DMS 273 treated with DMSO at 0.1 percent for 48 hours (cell line): ENCODE measurements at regions not wholly inside any gene's neighbourhood (a gene's known extent, or its start where the extent isn't known, plus 50 kb on each side); places are given as distances from the start of the nearest gene placed in this dataset.

ENCODE experiments used
- DNase-seq: peaks from one replicate; lab custom pipeline; 2025; lab: John Stamatoyannopoulos, UW

- no peak for DNase-seq
Measured at GRCh38 chr12:114981036-114981435, 297.1 kb upstream of the TBX3 start.

DNA sequence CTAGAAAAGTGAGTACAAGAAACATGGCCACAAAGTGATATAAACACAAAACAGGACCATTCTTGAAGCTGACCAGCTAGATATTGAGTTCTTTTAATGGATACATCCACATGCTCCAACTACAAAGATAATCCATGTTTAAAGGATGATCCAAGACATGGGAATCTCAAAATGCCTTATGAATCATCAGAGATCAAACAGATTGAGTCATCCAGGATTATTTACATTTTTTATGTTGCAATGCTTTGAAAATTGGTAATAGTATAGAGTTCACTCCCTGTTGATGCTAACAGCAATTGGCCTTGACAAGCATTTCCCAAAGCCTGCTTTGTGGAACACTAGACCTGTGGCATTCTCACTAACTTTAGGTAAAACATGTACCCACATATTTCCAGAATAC is 293.0 kb upstream of the TBX3 start:
- DNase-seq = no peak

- no peak for DNase-seq
Measured at GRCh38 chr12:114976372-114976771, 292.4 kb upstream of the TBX3 start.

DNA sequence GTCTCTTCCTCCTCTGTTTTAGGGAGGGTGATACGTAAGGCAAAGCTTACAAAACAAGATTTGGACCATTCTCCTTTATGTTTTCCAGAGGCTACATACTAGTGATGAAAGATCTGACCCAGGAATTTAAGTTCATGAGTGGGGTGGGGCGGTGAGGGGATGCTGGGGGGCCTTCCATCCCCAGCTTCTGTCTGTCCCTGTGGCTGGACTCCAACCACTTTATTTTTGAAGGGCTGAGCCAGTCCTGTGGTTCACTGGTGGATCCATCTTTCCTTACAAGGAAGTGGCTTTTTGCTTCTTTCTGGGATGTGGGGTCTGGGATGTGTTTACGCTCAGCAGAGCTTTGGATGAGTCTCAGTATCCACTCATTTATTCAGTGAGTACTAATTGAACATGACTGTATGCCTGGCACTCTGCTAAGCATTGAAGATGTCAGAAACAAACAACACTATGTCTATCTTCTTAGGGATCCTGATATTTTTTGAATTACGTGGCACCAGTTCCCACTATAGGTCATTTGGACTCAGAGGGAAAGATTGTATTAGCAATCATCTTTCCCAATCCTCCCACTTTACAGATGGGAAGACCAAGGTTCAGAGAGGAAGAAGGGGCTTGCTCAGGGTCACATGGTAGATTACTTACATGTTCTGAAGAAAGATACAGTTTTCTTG is 291.8 kb upstream of the TBX3 start:
- DNase-seq = no peak

- no peak for DNase-seq
Measured at GRCh38 chr12:114974826-114975639, 291.1 kb upstream of the TBX3 start.

- DNase-seq = no peak
Measured at GRCh38 chr12:114974333-114974732, 290.4 kb upstream of the TBX3 start.

DNA sequence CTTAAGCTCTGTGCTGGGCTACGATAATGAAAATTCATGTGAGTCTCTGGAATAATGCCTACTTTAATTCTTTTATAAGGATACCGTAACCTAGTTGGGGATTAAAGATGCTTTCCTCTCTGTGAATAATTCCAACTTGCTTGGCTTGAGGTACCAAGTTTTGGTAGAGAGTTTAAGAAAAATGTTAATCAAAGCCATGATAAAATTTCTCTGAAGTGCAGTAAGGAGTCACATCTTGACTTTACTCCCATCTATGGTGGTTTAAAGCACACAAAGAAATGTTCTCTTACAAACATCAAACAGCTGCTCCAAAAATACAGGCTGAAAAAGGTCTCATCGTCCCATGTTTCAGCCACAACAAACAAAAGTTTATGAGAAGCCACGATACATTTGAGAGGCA is 284.8 kb upstream of the TBX3 start:
- DNase-seq = no peak

DNA sequence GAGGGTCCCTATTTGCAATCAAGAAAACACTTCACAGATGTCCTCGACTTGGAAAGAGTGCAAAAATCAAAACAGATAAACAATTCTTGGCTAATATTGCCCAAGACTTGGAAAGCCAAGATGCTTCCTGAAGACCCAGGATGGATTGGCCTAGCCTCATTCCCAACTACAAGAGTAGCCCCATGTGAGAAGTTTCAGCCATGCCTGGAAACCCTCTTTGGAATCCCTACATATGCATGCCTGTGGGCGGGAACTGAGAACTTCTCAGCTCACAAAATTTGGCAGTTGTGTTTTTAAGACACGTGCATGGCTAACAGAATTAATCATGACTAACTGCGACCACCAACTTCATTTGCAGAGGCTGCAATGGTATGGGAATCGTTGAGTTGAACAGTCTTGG is 283.2 kb upstream of the TBX3 start:
- DNase-seq = no peak

- no peak for DNase-seq
Measured at GRCh38 chr12:114964841-114965240, 280.9 kb upstream of the TBX3 start.

DNA sequence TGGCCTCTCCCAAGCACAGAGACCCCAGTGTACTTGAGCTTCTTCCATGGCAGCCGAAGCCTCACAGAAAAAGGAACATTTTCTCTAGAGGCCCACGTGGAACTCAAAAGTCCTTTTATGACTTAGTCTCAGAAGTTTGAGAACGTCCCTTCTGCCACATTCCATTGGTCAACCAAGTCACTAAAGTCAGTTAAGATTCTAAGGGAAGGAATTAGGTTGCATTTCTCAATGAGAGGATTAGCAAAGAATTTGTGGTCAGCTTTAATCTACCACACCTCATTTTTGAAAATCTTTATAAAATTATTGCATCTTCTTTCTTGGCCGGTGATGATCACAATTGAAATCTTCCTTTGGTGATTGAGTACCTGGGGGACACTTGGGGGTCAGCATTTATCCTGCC is 279.9 kb upstream of the TBX3 start:
- no peak for DNase-seq

DNA sequence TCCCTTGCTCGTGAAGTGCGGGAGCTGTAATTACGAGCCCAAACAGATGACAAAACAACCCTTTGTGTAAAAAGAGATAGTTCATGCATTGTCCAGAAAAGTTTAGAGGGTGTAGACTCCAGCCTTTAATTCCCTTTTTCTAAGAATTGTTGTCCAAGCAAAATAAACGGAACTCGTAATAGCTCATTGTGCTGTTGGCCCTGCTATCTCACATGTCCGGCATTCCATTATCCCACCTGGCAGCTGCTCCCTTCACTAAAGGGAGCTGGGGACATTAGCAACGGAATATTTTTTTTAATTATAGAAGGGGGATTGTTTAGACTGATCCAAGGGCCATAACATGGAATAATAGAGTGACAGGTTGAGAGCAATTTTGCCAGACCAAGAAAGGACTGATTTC is 277.5 kb upstream of the TBX3 start:
- no peak for DNase-seq

DNA sequence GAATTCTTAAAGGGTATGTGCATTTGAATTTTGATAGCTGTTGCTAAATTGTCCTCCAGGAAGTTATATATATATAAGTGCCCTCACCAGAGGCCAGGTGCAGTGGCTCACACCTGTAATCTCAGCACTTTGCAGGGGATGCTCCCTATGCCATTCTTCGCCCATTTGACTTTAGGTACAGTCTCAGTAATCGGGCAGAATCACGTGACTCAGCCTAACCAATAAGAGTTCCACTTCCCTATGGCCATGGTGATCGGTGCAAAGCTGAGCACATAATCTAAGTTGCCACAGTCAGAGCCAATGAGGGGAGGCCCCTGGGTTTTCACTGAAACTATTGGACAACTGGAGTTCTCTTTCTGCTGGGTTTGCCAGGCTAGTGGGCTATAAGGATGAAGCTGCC is 274.6 kb upstream of the TBX3 start:
- no peak for DNase-seq

DNA sequence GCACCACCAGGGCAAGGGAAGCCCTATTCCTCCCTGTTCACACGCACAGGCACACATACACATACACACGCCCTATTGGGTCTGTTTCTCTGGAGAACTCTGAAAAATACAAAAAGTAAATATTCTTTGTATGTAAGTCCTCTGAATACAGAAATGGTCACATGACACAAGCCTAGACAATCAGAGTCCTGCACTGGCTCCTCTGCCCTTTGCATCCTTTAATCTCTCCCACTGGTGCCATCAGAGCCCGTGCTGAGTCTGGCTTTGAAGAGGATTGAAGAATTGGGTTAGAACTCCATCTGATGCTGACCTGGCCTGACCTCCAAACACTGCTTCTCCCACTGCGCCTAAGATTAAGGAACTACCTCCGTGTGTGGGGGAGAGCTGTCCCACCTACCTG is 273.2 kb upstream of the TBX3 start:
- no peak for DNase-seq

DNA sequence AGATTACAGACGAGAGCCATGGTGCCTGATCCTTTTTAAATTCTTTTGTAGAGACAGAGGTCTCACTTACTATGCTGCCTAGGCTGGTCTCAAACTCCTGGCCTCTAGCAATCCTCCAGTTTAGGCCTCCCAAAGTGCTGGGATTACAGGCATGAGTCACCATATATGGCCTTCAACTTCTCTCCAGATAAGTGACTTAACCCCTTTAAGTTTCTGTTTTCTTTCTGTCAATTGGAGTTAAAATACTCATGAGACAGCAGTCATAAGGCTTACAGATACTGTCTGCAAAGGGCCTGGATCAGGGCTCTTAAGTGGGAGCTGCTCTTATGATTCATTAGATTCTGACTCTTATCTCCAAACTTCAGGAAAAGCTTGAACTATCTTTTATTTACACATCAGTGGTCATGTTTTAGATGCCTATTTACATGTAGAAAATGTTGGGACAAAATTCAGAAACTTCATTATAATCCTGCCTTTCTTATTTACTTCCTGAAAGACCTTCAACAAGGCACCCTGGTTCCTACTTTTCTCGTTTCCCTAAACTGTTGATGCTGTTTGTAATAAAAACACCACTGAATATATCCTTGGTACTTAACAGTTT is 271.5 kb upstream of the TBX3 start:
- no peak for DNase-seq

DNA sequence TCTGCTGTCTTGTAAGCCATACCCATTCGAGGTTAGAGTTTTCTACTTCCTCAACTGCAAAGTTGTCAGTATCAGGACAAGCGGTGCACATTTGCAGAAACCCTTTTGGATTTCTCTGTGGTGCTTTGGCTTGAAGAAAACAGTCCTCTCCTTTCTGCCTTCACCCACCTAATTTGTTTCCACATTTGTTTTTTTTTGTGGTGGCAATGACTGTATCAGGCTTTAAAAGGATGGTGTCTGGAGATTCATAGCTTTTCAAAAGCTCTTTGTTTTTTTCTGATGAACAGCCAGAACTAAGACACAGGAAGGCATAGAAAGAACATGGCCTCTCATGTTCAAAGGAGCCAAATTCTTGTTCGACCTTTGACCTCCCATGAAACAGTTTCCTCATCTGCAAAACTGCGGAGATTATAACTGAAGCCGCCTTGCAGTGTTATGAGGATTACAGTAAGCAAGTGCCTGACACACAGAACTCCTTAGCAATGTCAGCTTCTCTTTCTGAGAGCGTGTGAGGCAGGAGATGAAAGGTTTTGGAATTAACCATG is 270.6 kb upstream of the TBX3 start:
- no peak for DNase-seq

DNA sequence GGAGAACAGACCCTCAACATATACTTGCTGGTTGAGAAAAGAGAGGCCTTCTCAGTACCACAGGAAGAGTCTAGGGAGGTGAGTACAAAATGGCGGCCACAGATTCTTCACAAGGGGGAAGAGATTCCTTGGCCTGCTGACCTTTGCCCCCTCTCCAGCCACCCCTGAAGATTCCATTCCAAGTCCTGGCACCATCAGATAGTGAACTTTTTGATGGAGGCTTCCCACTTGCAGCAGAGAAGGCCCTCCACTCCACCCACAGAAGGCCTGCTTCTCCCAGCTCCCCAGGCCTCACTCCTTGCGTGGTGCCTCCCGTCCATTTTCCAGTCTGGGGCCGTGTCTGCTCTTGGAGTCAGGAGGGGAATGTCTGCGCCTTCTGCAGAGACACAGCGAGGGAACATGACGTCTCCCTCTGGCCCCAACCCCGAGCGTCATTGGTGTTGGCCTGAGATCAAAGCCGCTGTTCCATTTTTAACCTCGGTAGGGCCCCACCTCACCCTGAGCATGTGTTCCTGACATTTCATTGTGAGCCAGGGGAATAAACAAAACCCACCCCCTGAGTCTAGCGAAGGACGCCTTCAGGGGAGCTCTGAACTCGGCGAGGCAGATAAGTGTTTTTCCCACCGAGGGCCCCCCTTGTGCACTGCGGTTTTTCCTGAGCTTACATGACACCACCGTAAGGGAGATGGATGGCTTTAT is 268.7 kb upstream of the TBX3 start:
- no peak for DNase-seq

DNA sequence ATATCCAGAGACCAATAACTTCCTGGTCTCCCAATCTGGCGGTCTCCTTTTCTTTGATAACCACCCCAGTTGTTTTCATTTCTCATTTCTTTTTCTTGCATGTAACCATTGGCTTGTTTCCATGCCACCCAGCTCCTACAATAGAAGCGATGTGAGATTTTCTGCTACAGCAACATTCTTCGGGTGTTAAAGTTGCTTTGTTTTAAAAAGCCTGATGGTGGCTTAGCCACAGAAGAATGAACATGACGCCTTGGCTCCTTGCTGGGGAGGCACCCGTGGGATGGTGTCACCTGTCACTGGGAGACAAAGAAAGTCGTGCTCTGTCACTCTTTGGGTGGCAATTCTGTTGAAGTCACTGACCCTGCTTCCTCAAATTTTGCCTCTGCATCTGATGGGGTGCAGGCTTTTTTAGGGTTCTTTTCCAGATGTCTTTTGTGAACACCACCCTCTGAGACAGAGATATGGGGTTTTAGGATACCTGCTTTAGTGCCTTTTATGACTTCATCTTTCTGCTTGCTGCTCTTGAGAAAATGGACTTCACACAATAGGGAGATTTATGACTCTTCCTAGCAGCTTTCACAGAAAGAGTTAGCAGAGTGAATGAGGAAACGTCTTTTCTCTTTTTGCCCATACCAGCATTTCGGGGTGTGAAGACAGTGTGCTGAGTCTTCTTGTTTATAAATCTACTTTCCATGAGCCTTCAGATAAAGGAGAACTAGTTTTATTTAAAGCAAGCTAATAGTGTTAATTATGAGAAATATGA is 265.3 kb upstream of the TBX3 start:
- DNase-seq = no peak

- no peak for DNase-seq
Measured at GRCh38 chr12:114945351-114945750, 261.4 kb upstream of the TBX3 start.

DNA sequence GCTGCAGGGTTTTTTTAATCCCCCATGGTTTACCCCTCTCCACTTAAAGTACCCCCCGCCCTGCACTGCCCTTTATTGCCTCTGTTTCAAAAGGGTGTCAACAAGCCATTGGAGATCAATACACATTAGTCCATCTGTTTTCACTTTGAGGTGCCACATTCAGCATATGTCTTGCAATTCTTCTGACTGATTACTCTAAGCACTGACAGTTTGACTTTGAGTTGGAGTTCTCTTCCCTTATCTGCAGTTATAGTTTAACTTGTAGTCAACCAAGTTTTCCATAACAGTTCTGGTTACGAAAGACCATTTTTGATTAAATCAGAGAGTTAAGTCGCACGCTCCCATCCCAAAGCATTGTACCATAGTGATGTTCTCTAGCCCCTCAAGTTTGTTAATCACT is 260.8 kb upstream of the TBX3 start:
- DNase-seq = no peak

DNA sequence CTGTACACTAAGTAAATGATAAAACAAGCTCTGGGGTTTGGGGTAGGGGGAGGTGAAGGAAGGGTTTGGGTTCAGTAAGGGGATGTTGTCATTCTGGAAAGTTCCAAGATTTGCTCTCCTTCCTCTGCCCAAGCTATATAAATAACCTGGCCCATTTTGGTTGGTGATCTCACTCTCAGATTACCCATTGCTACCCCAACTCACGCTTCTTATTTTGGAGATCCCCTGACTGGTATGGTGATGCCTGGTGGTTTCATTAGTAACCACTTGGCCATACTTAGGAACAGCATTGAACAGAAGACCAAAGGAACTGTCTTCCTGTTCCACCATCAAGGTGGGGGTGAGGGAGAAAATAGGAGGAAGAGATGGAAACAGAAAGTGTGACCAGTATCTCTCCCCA is 259.6 kb upstream of the TBX3 start:
- no peak for DNase-seq

- no peak for DNase-seq
Measured at GRCh38 chr12:114938487-114939210, 254.7 kb upstream of the TBX3 start.
